Suprapubic skin (tissue), 4 donors: ENCODE measurements at regions not wholly inside any gene's neighbourhood (a gene's known extent, or its start where the extent isn't known, plus 50 kb on each side); places are given as distances from the start of the nearest gene placed in this dataset.

Experiments
- CTCF ChIP-seq, 2 donors: fragments of 200-600 bp in 1 of 2; fragments of 450-650 bp in 1 of 2; sonication (generic) in 1 of 2; IDR thresholded peaks; one replicate each; pipeline ENCODE4 v1.5.1; 2016 to 2019; ENCODE audit warnings: antibody characterized with exemption in 2 of 2, mild to moderate bottlenecking in 1 of 2, moderate library complexity in 1 of 2
- EP300 ChIP-seq: sonication (generic); formaldehyde crosslinking; IDR thresholded peaks from one replicate; pipeline ENCODE4 v1.6.1; 2017; ENCODE audit warnings: antibody characterized with exemption
- POLR2A ChIP-seq, 2 donors: fragments of 450-650 bp; IDR thresholded peaks; one replicate each; pipeline ENCODE4 v1.6.1; 2017; ENCODE audit warnings: antibody characterized with exemption in 2 of 2, mild to moderate bottlenecking in 2 of 2, moderate library complexity in 2 of 2
- POLR2AphosphoS5 ChIP-seq, 3 donors: sonication (generic); formaldehyde crosslinking; IDR thresholded peaks; one replicate each; pipeline ENCODE4 v1.6.1; 2017; ENCODE audit warnings: antibody characterized with exemption in 3 of 3

DNA sequence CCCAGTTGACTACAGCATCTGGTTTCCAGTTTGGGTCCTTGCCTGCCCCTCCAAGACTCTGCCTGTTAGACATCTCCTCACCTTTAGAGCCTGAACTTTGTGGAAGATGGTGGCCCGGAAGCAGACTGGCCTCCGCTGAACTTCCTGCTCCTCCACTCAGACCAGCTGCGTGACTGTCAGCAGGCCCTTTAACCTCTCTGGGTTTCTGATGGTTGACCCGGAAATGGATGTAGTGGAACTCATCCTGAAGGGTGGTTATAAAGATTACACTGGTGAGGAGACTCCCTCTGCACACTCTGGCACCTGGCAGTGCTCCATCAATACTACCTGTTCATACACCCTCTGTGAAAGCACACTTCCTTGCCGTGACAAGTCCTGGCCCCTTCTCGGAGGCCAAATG lies 151.9 kb upstream of the TLE3 start:
- TF ChIP-seq POLR2A (IDR thresholded peaks at IDR 0.05) (no peak), CTCF (IDR thresholded peaks at IDR 0.05) (no peak), POLR2AphosphoS5 (IDR thresholded peaks at IDR 0.05) (no peak), EP300 (no peak)
